ENCODE measurements at regions not wholly inside any gene's neighbourhood (a gene's known extent, or its start where the extent isn't known, plus 50 kb on each side); places are given as distances from the start of the nearest gene placed in this dataset.
"Not testable (repeated sequence)": the region's sequence is repeated elsewhere in the genome, so short reads cannot be mapped to it uniquely, and the experiment has no call there.

DNA sequence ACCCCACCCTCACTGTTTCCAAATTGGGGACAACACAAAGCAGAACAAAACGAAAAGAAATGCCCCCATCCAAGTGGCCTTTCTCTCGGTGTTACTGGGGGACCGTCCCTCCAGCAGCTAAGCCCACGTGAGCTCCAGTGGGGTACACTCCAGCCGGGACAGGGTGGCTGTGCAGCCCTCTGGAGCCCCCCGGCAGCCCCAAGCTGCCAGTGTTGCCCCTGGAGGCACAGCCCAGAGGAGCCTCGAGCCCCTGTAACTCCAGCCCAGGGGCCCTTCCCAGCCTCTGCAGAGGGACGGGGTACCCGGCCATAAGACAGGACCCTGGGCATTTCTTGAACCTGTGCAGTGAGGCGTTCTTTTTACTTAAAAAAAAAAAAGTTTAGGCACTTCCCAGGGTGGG, 124.5 kb upstream of the KCTD7 start:
- Histone ChIP-seq H3K27me3 (ENCODE audit: insufficient read depth, insufficient read length) (no peaks in the 10 kb centered on the region), H3K9me3 (ENCODE audit: insufficient read depth, low read length) (no peaks in the 10 kb centered on the region), H3K4me1 (ENCODE audit: insufficient read depth, insufficient read length) (peaks cover 3% of the 10 kb centered on the region), H3K4me3 (ENCODE audit: insufficient read length, low read depth) (no peak overlapping the region), H3K9ac (ENCODE audit: insufficient read length, low read depth) (no peak overlapping the region), H3K36me3 (ENCODE audit: insufficient read depth, insufficient read length, low read length) (no peaks in the 10 kb centered on the region)
- no peak for DNase-seq (ENCODE audit: low read depth, low spot score)
- TF ChIP-seq ZNF274 (IDR thresholded peaks at IDR 0.05; ENCODE audit: low read depth, low read length) (no peak), YY1 (IDR thresholded peaks at IDR 0.05; ENCODE audit: insufficient read depth, insufficient read length) (no peak)

DNA sequence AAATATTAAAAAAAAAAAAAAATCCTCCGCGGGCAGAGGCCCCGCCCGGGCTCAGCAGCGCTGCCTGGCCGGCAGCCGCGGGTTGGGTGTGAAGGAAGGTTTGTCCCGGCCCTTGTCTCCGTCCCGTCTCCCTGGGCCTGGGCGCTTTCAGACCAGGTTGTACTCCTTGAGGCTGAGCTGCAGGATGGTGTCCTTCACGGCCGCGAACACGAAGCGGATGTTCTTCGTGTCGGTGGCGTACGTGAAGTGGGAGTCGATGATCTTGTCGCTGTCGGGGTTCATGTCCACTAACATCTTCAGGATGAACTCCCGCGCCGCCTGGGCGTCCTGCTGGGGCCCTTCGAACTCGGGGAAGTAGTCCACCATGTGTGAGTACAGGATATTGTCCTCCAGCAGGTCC, 123.7 kb upstream of the KCTD7 start:
- no peak overlapping the region for H3K9ac ChIP-seq (ENCODE audit: insufficient read length, low read depth)
- H3K4me3 ChIP-seq (ENCODE audit: insufficient read length, low read depth): no peak overlapping the region
- H3K27me3 ChIP-seq (ENCODE audit: insufficient read depth, insufficient read length): no peaks in the 10 kb centered on the region
- H3K9me3 ChIP-seq (ENCODE audit: insufficient read depth, low read length): no peaks in the 10 kb centered on the region
- H3K4me1 ChIP-seq (ENCODE audit: insufficient read depth, insufficient read length): peaks cover 3% of the 10 kb centered on the region
- DNase-seq (ENCODE audit: low read depth, low spot score): no peak
- no peaks in the 10 kb centered on the region for H3K36me3 ChIP-seq (ENCODE audit: insufficient read depth, insufficient read length, low read length)
- TF ChIP-seq YY1 (IDR thresholded peaks at IDR 0.05; ENCODE audit: insufficient read depth, insufficient read length) (no peak), ZNF274 (IDR thresholded peaks at IDR 0.05; ENCODE audit: low read depth, low read length) (no peak), SUZ12 (IDR thresholded peaks at IDR 0.05; ENCODE audit: extremely low read depth, insufficient read depth, insufficient read length) (no peak)

DNA sequence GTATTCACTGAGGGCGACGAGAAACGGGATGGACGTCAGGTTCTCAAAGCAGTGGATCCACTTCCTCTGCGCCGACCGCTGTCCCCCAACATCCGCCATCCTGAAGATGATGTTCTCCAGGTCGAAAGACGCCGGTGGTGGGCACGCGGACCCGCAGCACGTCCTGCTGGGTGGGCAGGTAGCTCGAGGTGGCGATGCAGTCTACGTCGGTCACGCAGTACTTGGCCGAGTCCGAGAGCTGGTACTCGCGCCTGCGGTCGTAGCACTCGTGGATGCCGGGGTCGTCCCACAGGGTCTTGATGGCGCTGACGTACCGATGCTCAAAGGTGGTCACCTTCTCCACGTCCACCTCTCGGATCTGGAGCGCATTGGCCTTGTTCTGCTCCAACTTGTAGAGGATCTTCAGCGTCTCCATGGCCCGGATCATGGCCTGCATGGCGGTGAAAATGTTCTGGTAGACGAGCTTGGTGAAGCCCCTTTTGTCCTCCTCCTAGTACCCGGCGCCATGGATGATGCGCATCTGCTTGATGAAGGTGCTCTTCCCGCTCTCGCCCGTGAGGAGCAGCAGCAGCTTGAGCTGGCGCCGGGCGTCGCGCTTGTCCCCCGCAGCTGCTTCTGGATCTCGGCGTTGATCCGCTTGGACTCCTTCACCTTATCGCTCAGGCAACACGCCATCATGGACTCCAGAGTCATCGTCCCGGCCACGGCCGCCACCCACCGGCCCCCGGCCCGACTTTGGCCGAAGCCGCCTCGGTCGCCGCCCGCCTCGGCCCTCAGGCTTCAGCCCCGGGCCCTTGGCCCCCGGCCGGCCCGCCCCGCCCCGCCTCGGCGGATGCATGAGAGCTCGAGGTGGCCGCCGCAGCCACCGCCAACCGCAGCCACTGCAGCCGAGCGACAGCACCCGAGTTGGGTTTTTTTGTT, 122.9 kb upstream of the KCTD7 start:
- peaks cover 3% of the 10 kb centered on the region for H3K4me1 ChIP-seq (ENCODE audit: insufficient read depth, insufficient read length)
- H3K9ac ChIP-seq (ENCODE audit: insufficient read length, low read depth): no peak overlapping the region
- no peak overlapping the region for H3K4me3 ChIP-seq (ENCODE audit: insufficient read length, low read depth)
- no peaks in the 10 kb centered on the region for H3K27me3 ChIP-seq (ENCODE audit: insufficient read depth, insufficient read length)
- DNase-seq (ENCODE audit: low read depth, low spot score): no peak
- H3K9me3 ChIP-seq (ENCODE audit: insufficient read depth, low read length): no peaks in the 10 kb centered on the region
- TF ChIP-seq YY1 (IDR thresholded peaks at IDR 0.05; ENCODE audit: insufficient read depth, insufficient read length) (no peak), ZNF274 (IDR thresholded peaks at IDR 0.05; ENCODE audit: low read depth, low read length) (no peak), SUZ12 (IDR thresholded peaks at IDR 0.05; ENCODE audit: extremely low read depth, insufficient read depth, insufficient read length) (no peak)
- no peaks in the 10 kb centered on the region for H3K36me3 ChIP-seq (ENCODE audit: insufficient read depth, insufficient read length, low read length)

DNA sequence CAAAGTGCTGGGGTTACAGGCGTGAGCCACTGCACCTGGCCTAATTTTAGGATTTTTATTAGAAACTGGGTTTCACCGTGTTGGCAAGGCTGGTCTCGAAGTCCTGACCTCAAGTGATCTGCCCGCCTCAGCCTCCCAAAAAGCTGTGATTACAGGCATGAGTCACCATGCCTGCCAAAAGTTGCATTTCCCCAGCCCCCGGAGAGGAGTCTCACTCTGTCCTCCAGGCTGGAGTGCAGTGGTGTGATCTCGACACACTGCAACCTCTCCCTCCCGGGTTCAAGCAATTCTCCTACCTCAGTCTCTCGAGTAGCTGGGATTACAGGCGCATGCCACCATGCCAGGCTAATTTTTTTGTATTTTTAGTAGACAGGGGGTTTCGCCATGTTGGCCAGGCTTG, 122.0 kb upstream of the KCTD7 start:
- H3K4me1 ChIP-seq (ENCODE audit: insufficient read depth, insufficient read length); H3K4me3 ChIP-seq (ENCODE audit: insufficient read length, low read depth); H3K9ac ChIP-seq (ENCODE audit: insufficient read length, low read depth); H3K9me3 ChIP-seq (ENCODE audit: insufficient read depth, low read length); H3K27me3 ChIP-seq (ENCODE audit: insufficient read depth, insufficient read length); DNase-seq (ENCODE audit: low read depth, low spot score); H3K36me3 ChIP-seq (ENCODE audit: insufficient read depth, insufficient read length, low read length): not testable (repeated sequence)

DNA sequence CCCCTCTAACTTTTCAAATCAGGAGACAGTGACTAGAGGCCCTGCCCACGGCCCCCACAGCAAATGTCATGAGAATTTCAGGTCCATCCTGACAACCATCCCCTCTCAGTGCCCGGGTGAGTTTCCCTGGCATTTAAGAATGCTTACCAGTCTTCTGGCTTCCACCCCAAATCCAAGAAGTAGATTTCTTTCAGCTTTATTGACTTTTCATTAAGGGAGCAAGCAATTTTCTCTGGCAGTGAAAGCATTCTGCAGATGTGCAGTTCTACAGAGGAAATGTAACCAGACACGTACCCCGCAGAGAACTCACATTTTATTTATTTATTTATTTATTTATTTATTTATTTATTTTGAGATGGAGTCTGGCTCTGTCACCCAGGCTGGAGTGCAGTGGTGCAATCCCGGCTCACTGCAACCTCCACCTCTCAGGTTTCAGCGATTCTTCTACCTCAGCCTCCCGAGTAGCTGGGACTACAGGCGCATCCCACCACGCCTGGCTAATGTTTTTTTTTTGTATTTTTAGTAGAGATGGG, 120.9 kb upstream of the KCTD7 start:
- Histone ChIP-seq H3K4me3 (ENCODE audit: insufficient read length, low read depth) (no peak overlapping the region), H3K36me3 (ENCODE audit: insufficient read depth, insufficient read length, low read length) (no peaks in the 10 kb centered on the region), H3K9ac (ENCODE audit: insufficient read length, low read depth) (no peak overlapping the region), H3K27me3 (ENCODE audit: insufficient read depth, insufficient read length) (no peaks in the 10 kb centered on the region), H3K9me3 (ENCODE audit: insufficient read depth, low read length) (no peaks in the 10 kb centered on the region), H3K4me1 (ENCODE audit: insufficient read depth, insufficient read length) (peaks cover 3% of the 10 kb centered on the region)
- no peak for TF ChIP-seq YY1 (IDR thresholded peaks at IDR 0.05; ENCODE audit: insufficient read depth, insufficient read length)
- no peak for TF ChIP-seq SUZ12 (IDR thresholded peaks at IDR 0.05; ENCODE audit: extremely low read depth, insufficient read depth, insufficient read length)
- no peak for TF ChIP-seq ZNF274 (IDR thresholded peaks at IDR 0.05; ENCODE audit: low read depth, low read length)
- no peak for DNase-seq (ENCODE audit: low read depth, low spot score)

DNA sequence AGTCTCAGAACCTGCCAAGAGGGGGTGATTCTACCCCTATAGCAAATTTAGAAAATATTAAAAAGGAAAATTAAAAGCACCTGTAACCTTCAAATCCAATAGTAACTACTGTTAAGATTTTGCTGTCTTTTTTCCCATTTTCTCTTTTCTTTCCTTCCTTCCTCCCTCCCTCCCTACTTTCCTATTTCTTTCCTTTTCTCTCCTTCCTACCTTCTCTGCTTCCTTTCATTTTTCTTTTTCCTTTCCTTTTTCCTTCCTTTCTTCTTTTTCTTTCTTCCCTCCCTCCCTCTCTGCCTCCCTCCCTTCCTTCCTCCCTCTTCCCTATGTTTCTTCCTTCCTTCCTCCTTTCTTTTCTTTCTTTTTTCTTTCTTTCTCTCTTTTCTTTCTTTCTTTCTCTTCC, 120.2 kb upstream of the KCTD7 start:
- H3K36me3 ChIP-seq (ENCODE audit: insufficient read depth, insufficient read length, low read length): no peaks in the 10 kb centered on the region
- no peak overlapping the region for H3K9ac ChIP-seq (ENCODE audit: insufficient read length, low read depth)
- no peaks in the 10 kb centered on the region for H3K9me3 ChIP-seq (ENCODE audit: insufficient read depth, low read length)
- no peaks in the 10 kb centered on the region for H3K27me3 ChIP-seq (ENCODE audit: insufficient read depth, insufficient read length)
- no peaks in the 10 kb centered on the region for H3K4me1 ChIP-seq (ENCODE audit: insufficient read depth, insufficient read length)
- DNase-seq (ENCODE audit: low read depth, low spot score): no peak
- no peak overlapping the region for H3K4me3 ChIP-seq (ENCODE audit: insufficient read length, low read depth)
- no peak for TF ChIP-seq YY1 (IDR thresholded peaks at IDR 0.05; ENCODE audit: insufficient read depth, insufficient read length)
- no peak for TF ChIP-seq SUZ12 (IDR thresholded peaks at IDR 0.05; ENCODE audit: extremely low read depth, insufficient read depth, insufficient read length)
- no peak for TF ChIP-seq ZNF274 (IDR thresholded peaks at IDR 0.05; ENCODE audit: low read depth, low read length)

DNA sequence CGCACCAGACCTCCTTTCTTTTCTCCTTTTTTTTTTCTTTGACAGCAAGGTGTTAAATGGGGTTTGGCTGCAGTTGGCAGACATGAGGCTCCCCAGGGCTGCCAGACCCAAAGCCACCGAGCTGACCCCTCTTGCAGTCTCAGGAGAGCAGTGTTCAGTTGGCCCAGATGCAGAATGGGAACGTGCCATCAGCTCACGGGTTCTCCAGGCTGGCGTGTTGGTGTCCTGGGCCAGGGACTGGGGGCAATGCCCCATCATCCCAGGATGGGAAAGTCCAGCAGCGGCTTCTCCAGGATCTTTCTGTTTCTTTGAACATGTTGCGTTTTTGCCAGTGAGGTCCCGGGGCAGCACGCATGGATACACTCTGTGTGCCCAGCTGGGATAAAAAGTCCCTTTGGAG, 114.6 kb upstream of the KCTD7 start:
- no peak overlapping the region for H3K9ac ChIP-seq (ENCODE audit: insufficient read length, low read depth)
- no peak overlapping the region for H3K4me3 ChIP-seq (ENCODE audit: insufficient read length, low read depth)
- no peaks in the 10 kb centered on the region for H3K9me3 ChIP-seq (ENCODE audit: insufficient read depth, low read length)
- TF ChIP-seq SUZ12 (IDR thresholded peaks at IDR 0.05; ENCODE audit: extremely low read depth, insufficient read depth, insufficient read length): no peak
- no peak for TF ChIP-seq ZNF274 (IDR thresholded peaks at IDR 0.05; ENCODE audit: low read depth, low read length)
- no peak for TF ChIP-seq YY1 (IDR thresholded peaks at IDR 0.05; ENCODE audit: insufficient read depth, insufficient read length)
- no peaks in the 10 kb centered on the region for H3K4me1 ChIP-seq (ENCODE audit: insufficient read depth, insufficient read length)
- no peak for DNase-seq (ENCODE audit: low read depth, low spot score)
- no peaks in the 10 kb centered on the region for H3K36me3 ChIP-seq (ENCODE audit: insufficient read depth, insufficient read length, low read length)
- no peaks in the 10 kb centered on the region for H3K27me3 ChIP-seq (ENCODE audit: insufficient read depth, insufficient read length)
